Stimulated activated CD4-positive, alpha-beta T cell treated with anti-CD3 and anti-CD28 coated beads, Interleukin-4, amount 100 ng/mL, for 1 hour (primary cell): ENCODE measurements at regions not wholly inside any gene's neighbourhood (a gene's known extent, or its start where the extent isn't known, plus 50 kb on each side); places are given as distances from the start of the nearest gene placed in this dataset.
"Not testable (repeated sequence)": the region's sequence is repeated elsewhere in the genome, so short reads cannot be mapped to it uniquely, and the experiment has no call there.

Experiments
- DNase-seq: peaks from one replicate; pipeline ENCODE4 v3.0.0-alpha.2; 2020

DNA sequence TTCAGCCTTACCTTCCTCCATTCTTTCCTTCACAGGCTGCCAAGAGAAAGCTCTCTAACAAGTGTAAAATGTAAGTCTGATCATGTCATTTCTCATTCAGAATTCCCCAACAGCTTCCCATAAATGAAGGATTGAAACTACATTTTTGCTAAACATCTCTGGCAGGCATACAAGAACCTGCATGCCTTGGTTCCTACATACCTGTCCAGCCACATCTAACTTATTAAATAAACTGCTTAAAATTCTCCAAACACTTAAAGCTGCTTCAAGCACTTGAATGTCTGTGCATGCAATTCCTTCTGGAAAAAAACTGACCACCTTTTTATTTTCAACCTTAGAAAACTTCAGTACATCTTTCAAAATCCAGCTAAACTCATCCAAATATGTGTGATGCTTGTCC, 84.4 kb upstream of the DCN start:
- DNase-seq = no peak

DNA sequence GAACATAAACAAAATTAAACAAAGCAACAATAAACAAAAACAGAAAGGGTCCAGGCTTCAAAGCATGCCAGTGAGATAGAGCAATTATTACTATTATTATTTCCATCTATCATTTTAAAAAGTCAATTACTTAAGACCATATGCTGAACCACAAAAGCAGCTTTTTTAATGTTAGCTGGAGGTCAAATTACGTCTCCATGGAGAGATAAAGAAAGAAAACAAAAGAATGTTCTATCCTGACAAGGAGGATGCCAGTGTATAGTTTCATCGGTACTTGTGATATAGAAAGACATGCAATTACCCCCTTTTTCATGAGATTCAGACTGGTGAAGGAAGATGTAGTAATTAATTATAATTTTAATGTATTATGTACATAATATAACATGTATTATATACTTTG, 81.6 kb upstream of the DCN start:
- DNase-seq = no peak

DNA sequence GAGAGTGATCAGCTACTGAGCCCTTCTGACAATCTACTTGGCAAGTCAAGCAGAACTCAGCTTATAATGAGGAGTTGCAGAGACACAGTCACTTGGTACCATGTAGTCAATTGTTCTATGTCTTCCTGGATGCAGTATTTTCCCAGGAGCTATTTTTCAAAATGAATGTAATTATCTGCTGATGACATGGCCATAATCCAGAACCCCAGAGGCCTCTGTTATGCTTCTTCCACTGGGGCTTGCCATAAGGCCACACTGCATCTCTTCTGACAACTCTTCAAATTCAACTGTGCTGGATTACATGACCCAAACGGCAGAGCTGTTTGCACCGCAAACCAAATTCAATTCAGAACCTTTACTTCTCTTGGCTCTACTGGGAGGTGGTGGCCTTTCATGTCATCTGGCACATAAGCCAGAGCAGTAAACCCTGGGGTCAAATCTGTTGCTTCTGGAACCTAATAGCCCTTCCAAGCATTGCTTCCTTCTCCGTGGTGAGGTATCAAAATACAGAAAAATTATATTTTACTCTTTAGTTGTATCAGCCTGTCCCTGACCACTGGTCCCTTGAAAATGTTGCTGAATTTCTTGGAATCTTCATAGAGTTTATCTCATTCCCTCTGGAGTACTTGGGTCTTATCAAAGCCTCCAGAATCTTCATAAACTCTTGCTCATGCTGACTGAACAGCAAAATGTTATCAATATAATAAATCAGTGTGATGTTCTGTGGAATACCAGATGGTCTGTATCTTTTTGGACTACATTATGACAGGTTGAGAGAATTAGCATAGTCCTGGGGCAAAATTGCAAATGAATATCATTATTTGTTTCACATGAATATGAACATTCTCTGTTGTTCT, 79.4 kb upstream of the DCN start:
- DNase-seq = no peak

DNA sequence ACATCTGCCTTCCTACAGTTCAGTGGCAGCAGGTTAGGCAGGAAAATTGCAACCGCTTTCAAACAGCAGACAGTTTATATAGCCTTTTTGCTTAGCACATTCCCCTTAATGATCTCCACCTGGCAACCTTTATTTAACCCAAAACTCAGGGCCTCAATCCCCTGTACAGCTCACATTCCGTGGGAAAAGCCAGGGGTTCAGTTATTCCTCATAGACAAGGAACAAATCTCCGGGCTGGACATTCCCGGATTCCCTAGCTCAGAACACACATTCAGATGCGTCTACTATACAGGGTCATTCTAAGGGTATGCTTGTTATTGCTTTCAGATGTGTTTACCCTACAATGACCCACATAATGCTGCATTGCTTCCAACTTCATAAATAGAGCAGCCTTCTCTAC, 73.8 kb upstream of the DCN start:
- DNase-seq = no peak

DNA sequence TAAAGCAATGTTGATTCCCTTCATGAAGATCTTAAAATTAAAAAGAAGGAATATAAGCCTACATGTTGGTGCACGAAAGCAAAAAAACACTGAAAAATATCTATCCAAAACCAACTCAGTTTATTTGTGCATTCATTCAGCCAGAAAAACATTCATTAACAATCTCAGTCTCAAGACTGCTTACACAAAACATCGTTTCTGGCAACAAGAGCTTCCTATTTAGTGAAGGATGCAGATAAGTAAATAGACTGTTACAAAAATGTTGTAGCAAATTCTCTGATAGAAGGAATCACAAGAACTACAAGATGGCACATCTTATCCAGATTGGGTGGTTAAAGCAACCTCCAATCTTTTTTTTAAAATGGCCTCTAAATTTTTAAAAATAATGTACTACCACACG, 69.7 kb upstream of the DCN start:
- no peak for DNase-seq

DNA sequence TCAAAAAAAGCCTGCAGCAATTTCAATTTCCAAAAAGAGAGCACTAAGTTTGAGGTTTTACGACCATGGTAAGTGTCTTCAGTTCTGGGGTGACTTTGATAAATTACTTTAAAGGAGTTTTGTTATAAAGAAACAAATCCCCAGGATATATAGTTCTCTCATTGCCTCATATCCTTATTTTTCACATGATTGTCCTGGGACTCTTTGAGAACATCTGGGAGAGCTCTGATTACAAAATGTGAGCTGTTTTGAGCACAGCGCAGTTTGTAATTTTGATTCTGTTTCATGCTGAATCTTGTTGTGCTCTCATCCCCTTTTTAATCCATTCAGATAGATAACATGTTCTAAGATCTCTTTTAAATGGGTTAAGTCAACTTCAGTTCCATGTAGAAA, 67.7 kb upstream of the DCN start:
- DNase-seq = no peak

DNA sequence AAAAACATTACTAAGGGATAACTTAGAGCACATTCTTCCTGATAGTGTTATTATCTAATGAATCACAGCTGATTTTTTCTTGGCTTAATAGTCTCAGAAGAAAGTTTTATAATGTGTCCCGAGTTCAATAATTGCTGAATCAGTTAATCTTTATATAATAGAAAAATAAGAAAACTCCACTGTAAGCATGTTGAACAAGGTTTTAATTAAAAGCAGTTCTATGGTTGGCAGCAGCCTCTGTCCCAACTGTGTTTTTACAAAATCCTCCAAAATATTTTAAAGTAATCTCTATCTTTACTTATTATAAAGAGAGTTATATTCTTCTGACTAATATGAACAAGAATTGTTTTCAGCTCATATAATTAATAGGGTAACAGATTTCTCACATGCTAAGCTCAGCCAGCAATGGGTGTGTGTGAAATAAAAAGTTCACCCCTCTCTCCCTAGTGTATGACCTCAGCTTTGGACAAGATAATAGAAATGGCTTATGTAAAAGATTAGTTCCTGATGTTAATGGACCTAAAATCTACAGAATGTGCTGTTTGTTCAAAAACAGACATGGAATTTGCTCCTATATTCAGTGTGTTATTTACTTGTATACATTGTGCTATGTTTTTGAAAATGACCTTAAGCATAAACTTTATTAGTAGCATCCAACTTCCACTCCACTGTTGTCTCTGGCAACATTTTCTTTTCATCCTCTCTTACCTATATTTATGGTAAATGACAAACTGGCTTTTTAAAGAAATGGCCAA, 67.1 kb upstream of the DCN start:
- no peak for DNase-seq

DNA sequence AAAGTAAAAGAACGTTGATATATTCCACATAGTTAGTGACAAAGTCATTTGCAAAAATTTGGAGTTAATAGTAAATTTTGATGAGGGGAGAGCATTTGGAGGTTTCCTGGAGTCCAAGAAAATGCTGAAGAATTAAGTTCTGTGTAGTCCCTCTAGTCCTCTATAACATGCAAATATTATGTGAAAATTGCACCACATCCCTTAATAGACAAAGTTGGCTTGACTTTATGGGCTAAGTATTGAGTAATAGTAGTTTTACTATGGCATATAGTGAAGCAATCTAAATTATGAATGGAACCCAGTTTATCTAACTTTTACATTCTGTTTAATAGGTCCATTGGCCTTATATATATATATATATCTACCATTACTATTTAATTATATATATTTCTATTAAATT, 66.4 kb upstream of the DCN start:
- DNase-seq = no peak

DNA sequence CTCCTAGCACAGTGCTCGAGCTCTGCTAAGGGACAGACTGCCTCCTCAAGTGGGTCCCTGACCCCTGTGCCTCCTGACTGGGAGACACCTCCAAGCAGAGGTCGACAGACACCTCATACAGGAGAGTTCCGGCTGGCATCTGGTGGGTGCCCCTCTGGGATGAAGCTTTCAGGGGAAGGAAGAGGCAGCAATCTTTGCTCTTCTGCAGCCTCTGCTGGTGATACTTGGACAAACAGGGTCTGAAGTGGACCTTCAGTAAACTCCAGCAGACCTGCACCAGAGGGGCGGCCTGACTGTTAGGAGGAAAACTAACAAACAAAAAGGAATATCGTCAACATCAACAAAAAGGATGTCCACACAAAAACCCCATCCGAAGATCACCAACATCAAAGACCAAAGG, 60.6 kb upstream of the DCN start:
- not testable (repeated sequence) for DNase-seq

DNA sequence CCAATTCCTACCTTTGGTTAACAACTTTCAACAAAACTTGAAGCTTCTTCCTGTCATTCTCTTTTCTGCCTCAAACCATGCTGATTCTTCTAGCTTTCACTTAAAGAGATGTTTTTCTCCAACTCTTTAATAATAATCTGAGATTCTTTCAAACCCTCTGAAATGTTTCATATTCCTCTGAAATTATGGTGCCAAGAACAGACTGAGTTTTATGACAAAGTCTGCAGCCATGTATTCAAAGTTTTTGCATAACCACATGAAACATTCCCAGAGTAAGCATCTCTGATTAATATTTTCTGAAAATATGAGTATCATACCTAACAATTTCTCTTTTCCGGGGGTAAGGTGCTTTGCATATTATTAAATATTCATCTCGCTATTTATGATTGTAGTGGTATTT, 59.1 kb upstream of the DCN start:
- DNase-seq = no peak

DNA sequence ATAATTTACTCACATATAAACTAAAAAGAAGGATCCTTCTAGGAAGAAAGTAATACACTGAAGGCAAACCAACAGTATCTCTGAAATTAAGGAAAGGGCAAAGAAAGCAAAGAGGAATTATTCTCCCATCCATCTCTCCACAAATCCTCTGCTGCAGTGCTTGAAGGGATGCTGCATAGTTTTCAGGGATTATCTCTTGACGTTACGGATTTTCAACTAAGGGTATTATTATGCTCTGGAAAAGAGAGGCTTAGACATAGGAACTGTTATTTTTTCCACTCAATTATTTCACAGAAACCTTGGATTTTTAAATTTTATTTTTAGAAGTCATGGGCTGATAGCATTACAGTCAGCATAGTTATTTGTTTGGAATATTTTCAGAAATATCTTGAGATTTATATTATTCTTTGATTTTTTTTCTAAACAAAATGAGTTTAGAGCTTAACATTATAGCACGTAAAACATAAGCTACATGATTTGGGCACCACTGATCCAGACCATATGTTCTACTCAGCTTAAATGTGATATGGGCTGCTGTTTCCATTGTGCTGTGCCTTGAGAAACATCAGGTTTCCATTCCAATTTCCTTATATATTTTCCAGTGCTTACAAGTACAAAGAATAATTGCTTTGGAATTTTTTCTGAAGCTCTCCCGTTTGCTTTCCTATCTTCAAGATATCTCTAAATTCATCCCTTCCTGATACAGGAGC, 57.9 kb upstream of the DCN start:
- DNase-seq = no peak

DNA sequence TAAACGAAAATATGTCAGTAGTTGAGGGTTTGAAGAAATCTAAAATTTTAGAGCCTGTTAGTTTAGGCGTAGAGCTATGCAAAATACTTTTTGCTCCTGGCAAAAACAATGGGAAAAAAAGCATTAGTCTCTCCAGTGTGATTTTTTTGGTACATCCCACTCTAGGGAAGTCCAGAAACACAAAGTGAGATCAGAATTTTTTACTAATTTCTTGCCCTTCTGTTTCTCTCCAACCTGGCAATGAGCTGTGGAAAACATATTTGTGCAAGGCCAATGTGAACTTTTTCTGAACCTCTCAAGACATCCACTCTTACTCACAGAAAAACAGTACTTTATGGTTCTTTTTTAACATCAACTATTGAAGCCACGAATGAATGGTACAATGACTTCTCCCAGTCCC, 56.9 kb upstream of the DCN start:
- no peak for DNase-seq
